ENCODE measurements at regions not wholly inside any gene's neighbourhood (a gene's known extent, or its start where the extent isn't known, plus 50 kb on each side); places are given as distances from the start of the nearest gene placed in this dataset.

DNA sequence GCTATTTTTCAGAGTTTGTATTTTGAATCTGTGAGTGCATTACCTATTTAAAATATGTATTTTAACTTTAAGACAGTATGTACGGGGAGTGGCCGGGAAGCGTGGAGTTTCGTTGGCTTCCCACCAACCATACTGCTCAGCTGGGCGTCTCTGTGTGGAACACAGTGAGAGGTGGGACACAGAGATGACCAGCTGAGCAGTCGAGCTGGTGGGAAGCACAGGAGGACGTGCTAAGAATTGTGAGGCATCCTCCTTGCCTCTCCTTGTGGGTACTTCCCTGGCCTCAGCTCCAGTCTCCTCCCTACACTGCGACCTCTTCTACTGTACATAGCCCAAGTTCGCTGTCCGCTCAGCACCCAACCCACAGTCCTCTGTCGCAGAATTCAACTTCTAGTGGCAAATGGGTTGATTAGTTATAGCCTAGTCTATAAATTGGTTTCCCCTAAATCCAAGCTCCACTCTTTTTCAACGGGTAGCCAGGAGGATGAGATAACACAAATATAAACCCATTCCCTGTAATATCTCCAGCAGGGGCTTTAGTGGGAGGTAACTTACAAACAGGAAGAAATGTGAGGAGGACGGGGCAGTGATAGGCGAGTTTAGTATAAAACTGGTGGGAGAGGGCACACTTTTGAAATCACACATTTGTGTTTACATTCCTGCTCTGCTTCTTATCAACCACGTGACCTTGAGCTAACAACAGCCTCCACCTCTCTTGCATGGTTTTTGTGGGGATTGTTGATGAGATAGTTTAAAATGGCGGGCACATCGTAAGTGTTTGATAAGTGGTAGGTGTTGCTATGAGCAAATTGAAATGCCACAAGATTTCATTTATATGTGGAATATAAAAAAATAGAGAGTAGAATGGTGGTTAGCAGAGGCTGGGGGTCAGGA is 211.9 kb upstream of the HS3ST3A1 start (continued):
- TF ChIP-seq TEAD4 (IDR thresholded peaks at IDR 0.05; ENCODE audit: low read depth, low read length), result no peak
- no peak for TF ChIP-seq RFX5 (IDR thresholded peaks at IDR 0.05; ENCODE audit: borderline replicate concordance, low read depth, low read length)
- TF ChIP-seq SP1 (IDR thresholded peaks at IDR 0.05; ENCODE audit: low read depth, low read length), result no peak
- TF ChIP-seq POLR2A (IDR thresholded peaks at IDR 0.05; ENCODE audit: control extremely low read depth in 1 of 2, low read depth in 2 of 2, low read length in 2 of 2), result no peak
- TF ChIP-seq POU5F1 (IDR thresholded peaks at IDR 0.05; ENCODE audit: low read depth, low read length), result no peak
- TF ChIP-seq, protein P1, sequence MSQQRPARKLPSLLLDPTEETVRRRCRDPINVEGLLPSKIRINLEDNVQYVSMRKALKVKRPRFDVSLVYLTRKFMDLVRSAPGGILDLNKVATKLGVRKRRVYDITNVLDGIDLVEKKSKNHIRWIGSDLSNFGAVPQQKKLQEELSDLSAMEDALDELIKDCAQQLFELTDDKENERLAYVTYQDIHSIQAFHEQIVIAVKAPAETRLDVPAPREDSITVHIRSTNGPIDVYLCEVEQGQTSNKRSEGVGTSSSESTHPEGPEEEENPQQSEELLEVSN (IDR thresholded peaks at IDR 0.05), result no peak
- no peak for TF ChIP-seq KDM4A (IDR thresholded peaks at IDR 0.05; ENCODE audit: low read depth, low read length, severe bottlenecking)
- no peak for TF ChIP-seq JUND (IDR thresholded peaks at IDR 0.05; ENCODE audit: low read length)
- no peak for TF ChIP-seq EZH2 (IDR thresholded peaks at IDR 0.05; ENCODE audit: low read depth, low read length, severe bottlenecking)
- no peak for TF ChIP-seq RNF2 (IDR thresholded peaks at IDR 0.05; ENCODE audit: borderline replicate concordance, low read depth, low read length, missing control alignments, poor library complexity, severe bottlenecking)

All from H1 (cell line).